Kasumi-1 (cell line): ENCODE measurements at regions not wholly inside any gene's neighbourhood (a gene's known extent, or its start where the extent isn't known, plus 50 kb on each side); places are given as distances from the start of the nearest gene placed in this dataset.
"Not testable (repeated sequence)": the region's sequence is repeated elsewhere in the genome, so short reads cannot be mapped to it uniquely, and the experiment has no call there.

Experiments used
- DNase-seq, 2 experiments: peaks; one replicate each; lab custom pipeline; 2025; lab: John Stamatoyannopoulos, UW

GRCh38 chr18:78508228-78508824 lies 471.3 kb upstream of the SALL3 start:
- DNase-seq = not testable (repeated sequence)

- no peak for DNase-seq
Measured at GRCh38 chr18:78510091-78510490, 469.5 kb upstream of the SALL3 start.

GRCh38 chr18:78510636-78511035 lies 469.0 kb upstream of the SALL3 start:
- DNase-seq = no peak

GRCh38 chr18:78511666-78512601 lies 467.7 kb upstream of the SALL3 start:
- no peak for DNase-seq

- no peak for DNase-seq
Measured at GRCh38 chr18:78514910-78515670, 464.5 kb upstream of the SALL3 start.

- DNase-seq = no peak
Measured at GRCh38 chr18:78517328-78517727, 462.3 kb upstream of the SALL3 start.

- no peak for DNase-seq
Measured at GRCh38 chr18:78517973-78518372, 461.6 kb upstream of the SALL3 start.

GRCh38 chr18:78518805-78519204 lies 460.8 kb upstream of the SALL3 start:
- no peak for DNase-seq

- DNase-seq = no peak
Measured at GRCh38 chr18:78519394-78520062, 460.1 kb upstream of the SALL3 start.

GRCh38 chr18:78521136-78521535 lies 458.5 kb upstream of the SALL3 start:
- no peak for DNase-seq

- DNase-seq = no peak
Measured at GRCh38 chr18:78521744-78522143, 457.9 kb upstream of the SALL3 start.

- no peak for DNase-seq
Measured at GRCh38 chr18:78522507-78522906, 457.1 kb upstream of the SALL3 start.

GRCh38 chr18:78523850-78524249 lies 455.8 kb upstream of the SALL3 start:
- DNase-seq = no peak

- no peak for DNase-seq
Measured at GRCh38 chr18:78525366-78526111, 454.1 kb upstream of the SALL3 start.

- DNase-seq = no peak
Measured at GRCh38 chr18:78526275-78526674, 453.3 kb upstream of the SALL3 start.

- DNase-seq = no peak
Measured at GRCh38 chr18:78526923-78527711, 452.5 kb upstream of the SALL3 start.

- no peak for DNase-seq
Measured at GRCh38 chr18:78527984-78528383, 451.6 kb upstream of the SALL3 start.

GRCh38 chr18:78528411-78529258 lies 451.0 kb upstream of the SALL3 start:
- DNase-seq = no peak

- no peak for DNase-seq
Measured at GRCh38 chr18:78531637-78532036, 448.0 kb upstream of the SALL3 start.
